ENCODE measurements at regions not wholly inside any gene's neighbourhood (a gene's known extent, or its start where the extent isn't known, plus 50 kb on each side); places are given as distances from the start of the nearest gene placed in this dataset.

DNA sequence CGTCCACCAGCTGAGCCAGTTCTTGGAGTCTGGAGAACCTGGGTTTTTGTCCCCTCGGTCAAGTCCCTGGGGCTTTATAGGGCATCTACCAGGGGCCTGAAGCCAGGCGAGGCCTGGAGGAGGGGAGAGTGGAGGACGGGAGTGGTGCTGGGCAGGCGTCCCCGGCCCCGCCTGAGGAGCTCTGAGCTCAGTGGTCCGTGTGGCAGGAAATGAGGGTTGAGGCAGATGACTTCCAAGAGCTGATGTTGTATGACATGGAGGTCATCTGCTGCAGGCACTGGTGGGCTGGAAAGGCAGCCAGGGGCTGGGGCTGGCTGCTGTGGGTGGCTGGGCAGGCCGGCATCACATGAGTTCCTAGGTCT is 118.5 kb upstream of the HS6ST1 start:
- no peak for DNase-seq (ENCODE audit: low read depth)

DNA sequence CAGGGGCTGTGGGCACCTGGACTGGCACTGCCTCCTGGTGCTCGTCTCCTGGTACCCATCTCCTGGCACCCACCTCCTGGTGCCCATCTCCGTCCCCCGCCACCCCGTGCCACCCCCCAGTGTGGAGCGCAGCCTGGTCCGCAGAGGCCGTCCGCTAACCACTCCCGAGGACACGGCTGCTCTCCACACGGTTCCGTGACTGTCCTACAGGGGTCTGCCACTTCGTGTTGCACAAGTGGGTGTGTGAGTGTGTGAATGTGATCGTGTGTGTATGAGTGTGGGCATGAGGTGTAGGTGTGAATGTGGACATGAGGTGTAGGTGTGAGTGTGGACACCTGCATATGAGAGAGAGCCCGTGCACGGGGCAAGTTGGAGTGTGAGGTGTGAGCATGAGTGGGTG is 119.4 kb upstream of the HS6ST1 start:
- no peak for DNase-seq (ENCODE audit: low read depth)

DNA sequence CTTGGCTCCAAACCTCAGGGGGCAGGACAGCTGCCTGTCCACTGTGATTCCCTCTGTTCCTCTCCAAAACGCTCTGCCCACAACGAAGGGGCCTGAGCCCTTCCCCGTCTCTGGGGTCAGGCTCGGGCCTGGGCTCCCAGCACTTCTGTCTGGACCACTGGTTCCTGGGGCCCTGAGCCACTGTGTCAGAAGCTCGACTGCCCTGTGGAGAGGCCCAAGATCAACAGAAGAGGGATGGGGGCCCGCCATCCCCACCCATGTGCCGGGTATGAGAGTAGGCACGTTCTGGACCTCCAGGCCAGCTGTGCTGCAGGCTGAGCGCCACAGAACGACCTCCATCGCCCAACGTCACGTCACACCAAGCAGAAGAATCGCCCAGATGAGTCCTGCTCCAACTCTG is 119.9 kb upstream of the HS6ST1 start:
- DNase-seq (ENCODE audit: low read depth), result no peak

DNA sequence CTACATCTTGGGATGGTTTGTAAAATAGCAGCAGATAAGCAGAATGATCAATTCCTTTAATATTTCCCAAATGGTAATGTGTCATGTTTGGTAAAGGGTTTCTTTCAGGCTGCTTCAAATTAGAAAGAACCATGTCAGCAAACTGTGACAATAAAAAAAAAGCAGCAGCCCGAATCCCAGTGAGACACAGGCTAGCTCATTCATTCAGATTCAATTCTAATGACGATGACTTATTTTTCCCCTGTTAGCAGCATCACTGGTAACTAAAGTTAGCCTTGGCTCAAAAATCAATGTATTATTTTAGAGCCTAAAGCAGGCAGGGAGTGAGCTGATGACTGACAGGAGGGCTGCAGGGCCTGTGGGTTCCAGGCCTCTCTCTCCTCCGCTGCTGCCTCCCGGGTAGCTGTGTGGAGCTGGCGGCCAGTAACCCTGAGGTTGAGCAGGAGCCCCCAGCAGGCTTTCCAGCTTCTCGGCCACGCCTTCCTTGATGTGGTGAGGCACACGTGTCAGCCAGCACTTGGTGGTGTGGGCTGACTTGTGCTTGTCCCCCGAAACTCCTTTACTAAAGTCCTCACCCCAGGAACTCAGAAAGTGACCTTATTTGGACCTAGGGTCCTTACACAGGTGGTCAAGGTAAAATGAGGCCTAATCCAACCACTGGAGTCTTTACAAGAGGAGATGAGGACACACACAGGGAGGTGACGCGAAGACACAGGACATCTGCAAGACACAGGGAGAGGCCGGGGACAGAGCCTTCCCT is 120.5 kb upstream of the HS6ST1 start:
- DNase-seq (ENCODE audit: low read depth), result no peak

DNA sequence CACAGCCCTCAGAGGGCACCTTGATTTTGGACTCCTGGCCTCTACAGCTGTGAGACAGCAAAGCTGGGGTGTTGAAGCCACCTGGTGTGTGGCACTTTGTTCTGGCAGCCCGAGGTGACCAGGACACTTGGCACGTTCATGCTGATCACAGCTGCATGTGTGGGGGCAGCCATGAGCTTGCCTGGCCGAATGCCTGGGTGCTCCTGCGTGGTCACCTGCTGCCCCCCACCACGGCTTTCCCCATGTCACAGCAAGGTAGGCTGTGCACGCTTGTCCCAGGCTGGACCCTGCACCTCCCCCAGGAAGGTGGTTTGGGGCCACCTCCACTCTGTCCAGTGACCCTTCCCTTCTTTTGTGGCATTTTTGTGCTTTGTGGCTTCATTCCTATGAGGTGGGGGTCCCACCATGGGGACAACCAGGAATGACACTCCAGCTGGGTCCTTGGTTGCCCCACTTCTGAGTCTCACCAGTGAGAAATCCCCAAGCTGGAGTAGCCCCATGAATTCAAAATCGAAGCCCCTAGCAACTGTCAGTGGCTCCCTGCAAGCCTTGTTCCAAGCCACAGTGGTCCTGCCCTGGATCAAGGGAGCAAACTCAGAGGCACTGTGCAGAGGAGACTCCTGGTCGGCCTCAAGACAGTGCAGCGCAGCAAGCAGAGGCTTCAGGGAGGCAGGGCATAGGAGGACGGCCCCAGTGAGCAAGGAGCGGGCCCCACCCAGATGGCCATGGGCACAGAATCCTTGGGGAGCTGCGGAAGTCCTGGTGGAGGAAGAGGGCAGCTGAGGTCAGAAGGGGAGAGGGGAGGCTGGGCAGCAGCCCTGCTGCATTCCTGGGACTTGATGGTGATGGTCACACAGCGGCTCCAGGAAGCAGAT is 121.4 kb upstream of the HS6ST1 start:
- no peak for DNase-seq (ENCODE audit: low read depth)

DNA sequence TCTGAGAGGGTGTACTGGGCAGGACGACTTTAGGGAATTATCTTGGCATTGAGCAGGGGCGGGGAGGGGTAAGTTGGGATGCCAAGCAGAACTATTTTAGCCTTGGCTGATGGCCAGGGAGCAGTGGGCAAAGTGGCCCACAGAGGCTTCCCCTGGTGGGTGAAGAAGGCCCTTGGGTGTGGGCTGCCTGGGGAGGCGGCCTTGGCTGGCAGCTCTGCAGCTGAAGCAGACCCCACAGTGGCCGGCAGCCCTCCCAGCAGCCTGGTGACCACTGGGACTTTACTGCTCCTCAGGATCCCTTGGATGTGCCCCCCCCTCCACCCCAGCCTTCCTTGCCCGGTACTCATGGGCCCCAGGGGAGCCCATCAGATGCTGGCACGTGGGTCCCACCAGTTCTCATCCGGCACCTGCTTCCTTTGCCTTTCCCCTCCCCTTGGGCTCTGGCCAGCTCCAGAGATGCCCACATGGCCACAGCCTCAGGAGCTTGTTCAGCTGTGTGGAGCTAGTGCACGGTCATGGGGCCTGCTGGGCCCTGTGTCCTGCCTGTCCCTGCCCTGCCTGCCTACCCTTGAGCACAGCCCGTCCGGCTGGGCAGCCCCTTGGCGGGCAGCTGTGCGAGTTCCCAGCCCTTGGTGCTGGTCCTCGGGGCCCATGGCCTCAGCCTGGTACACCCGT is 122.1 kb upstream of the HS6ST1 start:
- no peak for DNase-seq (ENCODE audit: low read depth)

DNA sequence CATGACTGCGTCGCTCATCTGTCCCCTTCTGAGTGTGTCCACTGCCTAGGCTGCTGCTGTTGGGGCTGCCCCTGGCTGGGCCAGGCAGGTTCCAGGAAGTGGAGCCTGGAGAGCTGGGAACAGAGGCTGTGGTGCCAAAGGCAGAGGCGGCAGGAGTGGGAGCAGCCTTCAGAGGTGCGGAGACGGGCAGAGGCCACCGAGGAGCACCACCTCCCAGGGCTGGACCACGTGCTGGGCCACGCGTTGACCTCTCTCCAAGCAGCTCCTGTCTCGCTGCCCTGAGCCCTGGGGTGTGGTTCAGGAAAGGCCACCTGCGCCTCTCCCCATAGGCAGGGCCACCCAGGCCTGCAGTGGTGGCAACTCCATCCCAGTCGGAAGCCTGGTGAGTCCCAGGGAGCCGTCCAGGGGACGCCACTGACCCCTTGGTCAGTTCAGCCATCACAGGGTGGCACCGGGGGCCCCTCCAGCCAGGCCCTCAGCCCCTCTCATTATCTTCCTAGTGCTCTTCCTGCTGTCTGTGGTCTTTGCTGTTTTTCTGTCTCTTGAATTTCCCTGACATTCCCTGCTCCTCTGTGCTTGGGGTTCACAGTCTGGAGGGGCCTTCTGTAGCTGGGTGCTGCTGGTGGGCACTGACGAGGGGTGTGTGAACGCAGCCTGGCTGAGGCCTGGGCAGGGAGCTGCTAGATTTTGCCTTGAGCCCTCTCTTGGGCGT is 122.8 kb upstream of the HS6ST1 start:
- DNase-seq (ENCODE audit: low read depth), result no peak

DNA sequence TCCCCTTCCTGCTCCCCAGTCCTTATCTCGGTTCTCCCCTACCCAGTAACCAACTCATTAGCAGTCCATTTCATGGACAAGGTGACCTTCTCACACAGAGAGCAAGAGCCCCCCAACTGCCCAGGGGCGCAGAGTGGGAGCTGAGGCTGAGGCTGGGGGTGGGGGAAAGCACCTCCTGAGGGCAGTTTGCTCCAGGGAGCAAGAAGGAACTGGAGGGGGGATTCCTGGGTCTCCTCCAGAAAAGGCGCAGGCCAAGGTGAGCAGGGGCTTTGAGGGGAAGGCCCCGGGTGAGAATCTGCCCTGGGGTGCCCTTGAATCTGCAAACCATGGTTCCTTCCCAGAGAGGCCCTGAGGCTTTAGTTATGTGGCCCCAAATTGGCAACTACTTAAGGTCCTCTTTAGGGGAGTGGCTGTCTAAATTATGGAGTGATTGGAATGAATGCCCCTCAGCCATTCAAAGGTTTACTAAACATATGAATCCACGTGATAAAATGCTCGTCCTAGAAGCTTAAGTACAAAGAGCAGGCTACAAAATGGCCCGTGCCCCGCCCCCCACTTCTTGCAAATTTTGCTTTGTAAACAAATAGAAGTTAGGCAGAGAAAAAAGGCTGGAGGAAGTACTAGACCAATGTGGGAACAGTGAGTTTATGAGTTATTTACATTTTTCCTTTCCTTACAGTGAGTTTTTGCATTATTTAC is 123.5 kb upstream of the HS6ST1 start:
- no peak for DNase-seq (ENCODE audit: low read depth)

DNA sequence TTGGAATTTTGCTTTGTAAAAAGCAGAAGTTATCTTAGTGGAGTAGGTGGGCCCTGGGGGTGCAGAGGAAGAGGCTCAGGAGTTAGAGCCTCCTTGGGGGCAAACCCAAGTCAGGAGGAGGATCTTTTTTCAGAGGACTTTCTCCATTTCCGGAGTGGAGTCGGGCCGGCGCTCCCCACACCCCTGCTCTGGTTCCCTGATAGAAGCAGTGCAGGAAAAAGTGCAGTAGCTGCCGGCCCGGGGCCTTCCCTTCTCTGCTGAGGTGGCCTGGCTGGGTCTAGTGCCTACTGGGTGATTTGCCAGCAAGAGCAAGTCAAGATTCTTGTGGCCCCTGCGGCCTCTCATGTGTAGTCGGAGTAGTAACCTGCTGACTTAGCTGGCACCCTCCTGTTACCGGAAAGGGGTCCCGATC is 124.2 kb upstream of the HS6ST1 start:
- DNase-seq (ENCODE audit: low read depth), result no peak

DNA sequence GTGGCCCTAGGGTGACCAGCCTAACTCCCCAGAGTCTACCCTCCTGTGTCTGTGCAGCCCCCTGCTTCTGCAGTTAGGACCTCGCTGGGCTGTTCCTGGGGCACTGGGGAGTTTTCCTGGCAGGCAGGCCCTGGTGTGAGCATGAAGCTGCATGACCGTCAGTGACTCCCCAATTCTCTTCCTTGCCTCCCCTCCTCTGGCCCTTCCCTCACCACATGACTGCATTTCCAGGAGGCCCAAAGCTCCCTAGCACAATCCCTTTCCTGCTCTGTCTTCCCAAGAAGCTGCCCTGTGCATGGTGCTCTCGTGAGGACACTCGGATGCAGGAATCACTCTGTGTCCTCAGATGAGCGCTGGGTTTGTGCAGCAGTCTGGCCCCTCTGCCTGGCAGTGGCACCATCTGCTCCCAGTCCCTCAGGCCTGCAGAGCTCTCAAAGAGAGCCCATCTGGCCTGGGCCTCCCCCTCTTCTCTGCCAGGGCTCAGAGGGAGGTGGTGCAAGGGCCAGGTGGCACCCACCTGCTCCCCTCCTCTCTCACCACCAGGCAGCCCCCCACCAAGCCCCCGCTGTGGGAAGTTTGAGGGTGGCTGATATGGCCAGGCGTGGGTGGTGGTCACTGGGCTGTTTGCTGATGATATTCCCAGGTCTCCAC is 125.6 kb upstream of the HS6ST1 start:
- DNase-seq (ENCODE audit: low read depth), result no peak

DNA sequence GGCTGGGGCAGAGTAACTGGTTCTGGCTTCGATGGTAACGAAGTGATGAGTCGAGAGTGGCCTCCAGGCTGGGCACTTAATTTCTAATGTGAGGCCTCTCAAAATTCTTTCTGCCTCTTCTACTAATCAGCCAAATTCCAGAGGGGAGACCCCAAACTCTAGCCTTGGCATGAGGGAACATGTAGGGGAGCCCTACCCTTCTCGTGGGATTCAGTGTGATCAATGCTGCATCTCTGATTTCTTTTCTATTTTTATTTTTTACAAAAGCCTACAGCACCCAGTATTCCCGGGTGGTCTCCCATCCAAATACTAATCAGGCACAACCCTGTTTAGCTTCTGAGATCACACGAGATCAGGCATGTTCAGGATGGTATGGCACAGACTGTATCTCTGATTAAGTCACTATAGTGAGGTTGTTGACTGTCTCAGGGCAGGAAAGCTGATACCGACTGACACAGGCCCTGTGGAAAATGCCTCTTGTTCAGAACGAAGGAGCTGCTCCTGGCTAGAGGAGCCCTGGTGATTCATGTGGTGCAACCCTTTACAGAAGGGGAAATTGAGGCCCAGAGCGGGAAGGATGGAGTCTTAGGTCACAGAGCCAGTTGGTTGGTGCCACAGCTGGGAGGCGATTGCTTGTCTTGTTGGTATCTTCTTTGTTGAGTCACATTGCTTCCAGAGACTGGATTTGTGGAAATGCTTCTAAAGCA is 126.3 kb upstream of the HS6ST1 start:
- no peak for DNase-seq (ENCODE audit: low read depth)

DNA sequence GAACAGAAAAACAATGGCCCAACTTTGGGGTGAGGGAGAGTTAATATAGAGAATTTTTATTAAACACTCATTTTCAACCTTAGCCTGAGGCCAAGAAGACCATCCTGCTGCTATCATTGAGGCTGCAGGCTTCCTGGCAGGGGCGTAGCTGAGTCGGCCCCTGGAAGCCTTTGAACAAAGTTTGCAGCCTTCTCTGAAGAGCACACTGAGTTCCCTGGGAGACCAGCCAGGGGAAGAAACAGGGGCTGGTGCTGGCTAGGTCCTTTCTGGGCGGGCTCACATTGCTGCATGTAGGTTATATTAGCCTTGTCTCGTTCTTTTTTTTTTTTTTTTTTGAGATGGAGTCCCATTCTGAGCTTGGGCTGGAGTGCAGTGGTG is 126.8 kb upstream of the HS6ST1 start:
- no peak for DNase-seq (ENCODE audit: low read depth)

DNA sequence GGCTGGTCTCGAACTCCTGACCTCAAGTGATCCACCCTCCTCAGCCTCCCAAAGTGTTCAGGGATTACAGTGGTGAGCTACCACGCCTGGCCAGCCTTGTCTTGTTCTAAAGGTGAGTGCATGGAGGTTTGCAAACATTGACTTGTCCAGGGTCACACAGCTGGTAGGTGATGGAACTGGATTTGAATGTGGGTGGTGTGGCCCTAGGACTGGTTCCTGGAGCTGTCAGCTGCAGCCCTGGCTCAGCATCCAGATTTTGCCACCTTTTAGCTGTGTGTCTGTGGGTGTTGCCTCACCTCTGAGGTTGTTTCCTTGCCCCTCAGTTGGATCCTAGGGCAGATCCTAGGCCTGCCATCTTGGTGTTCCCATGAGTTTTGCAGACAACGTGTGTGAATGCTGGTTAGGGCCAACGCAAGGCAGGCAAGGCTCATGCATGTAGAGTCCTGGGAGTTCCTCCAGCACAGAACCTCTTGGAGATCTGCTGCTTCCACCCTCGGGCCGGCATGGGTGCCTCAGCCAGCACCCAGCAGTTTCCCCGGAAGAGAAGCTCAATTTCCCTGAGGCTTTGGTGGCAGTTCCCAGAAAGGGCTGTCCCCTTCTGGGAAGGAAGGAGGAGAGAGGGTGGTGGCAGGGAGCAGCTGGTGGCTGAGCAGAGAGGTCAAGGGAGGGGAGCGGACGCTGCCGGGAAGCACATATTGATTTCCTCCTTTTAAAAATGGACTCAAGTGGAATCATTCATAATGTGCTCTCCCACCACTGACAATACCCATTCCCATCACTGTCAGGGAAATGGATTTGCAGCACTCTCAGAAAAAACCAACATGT is 127.6 kb upstream of the HS6ST1 start:
- no peak for DNase-seq (ENCODE audit: low read depth)

DNA sequence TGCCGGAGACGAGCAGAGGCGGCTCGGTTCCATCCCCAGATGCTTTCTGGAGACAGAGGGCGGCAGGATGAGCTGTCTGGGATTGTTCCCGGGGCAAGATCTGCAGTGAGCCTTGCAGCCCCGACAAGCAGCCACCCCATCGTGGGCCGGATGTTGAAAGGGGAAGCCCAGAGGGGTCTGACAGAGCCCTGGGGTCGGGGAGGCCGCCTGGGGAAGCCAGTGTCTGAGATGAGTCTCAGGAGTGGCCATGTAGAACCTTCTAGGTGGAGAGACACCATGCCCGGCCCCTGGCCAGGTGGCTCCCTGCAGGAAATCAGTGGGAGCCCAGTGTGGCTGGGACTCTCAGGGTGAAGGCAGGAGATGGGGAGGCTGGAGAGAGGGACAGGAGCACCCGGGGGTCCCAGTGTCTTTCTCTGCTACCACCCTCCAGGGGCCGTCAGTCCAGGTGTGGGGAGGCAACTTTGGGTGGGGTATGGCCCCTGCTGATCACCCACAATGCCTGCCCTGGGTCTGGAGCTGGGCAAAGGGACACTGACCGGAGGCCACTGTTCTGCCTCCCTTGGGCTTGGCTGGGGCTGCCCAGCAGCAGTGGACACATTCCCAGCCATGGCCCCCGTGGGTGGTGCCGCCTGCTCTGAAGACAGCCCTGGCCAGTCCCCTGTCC is 128.3 kb upstream of the HS6ST1 start:
- DNase-seq (ENCODE audit: low read depth), result no peak

DNA sequence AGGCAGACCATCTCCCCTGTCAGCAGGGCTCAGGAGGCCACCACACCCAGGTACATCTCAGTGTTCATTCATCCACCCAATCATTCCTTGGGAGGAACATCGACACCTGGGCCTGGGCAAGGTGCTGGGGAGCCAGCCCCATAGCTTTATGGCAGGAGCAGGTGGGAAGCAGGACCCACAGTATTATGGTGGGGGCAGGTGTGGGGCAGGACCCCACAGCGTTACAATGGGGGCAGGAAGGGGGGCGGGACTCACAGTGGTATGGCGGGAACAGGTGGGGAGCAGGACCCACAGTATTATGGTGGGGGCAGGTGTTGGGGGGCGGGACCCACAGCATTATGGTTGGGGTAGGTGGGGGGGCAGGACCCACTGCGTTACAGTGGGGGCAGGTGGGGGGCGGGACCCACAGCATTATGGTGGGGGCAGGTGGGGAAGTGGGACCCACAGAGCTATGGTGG is 128.9 kb upstream of the HS6ST1 start:
- DNase-seq (ENCODE audit: low read depth), result no peak

DNA sequence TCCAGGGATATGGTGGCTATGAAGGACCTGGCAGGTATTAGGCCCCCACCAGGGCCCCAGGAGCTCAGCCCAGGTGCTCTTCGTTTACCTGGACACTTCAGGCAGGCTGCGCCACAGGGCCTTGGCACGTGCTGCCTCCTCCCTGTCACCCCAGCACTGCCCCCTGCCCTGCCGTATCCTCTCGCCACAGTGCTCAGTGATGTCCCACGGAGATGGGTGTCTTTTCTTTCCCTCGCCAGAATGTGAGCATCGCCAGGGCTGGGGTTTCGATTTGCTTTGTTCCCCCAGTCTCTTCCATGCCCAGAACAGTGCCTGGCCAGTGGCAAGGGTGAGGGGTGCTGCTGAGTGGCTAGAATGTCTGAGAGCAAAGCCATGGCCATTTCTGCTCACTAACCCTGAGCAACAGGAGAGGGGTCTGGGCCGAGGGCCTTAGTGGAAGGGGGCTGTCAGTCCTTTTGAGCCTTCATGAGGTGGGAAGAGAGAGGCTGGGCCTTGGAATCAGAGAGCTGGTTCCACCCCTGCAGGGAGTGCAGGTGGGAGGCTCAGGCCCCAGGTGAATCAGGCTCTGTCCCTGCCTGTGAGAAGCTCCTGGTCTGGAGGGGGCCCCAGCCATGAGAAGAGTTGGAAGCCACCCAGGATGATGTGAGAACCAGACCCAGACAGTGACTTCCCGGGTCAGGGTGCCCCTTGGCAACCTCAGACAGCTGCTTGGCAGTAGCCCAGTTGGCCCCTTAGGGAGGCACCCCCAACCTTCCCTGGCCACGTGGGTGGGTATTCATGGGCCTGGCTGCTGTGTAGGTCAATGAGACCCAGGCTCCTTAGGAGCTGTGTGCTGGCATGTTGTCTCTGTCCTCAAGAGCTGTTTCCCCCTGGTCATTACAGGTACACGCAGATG is 129.9 kb upstream of the HS6ST1 start:
- DNase-seq (ENCODE audit: low read depth), result no peak

DNA sequence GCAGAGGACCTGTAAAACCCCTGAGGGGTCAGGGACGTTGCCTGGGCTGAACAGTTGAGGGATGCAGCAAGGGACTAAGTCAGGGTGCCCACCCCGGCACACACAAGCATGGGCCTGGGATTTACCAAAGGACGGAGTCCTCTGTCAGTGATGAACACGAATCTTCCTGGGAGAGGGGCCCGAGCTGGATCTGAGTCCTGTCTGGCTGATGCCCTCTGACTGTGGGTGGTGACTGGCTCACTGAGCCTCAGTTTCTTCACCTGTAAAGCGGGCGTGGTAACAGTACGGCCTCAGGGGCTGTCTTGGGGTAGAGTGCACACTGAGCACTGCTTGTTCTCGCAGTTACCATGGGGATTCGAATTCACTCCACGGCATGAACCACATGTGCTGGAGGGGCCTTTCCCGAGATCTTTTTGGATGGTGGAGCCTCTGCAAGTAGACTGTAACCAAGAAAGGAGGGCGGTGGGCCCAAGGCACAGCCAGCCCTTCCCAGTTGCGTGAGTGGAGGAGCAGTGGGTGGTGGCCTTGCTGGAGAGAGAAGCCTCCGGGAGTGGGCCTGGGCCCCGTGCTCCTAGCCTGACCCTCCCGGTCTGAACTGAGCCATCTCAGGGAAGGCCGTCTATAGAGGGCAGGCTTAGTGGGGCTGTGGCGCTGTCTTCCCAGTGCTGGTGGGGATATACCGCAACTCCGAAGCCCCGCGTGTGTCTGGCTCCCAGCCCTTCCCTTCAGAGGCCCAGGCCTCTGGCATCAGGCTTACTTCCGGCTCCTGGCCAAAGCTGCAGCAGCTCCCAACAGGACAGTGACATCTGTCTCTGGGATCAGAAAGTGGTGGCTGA is 130.8 kb upstream of the HS6ST1 start:
- no peak for DNase-seq (ENCODE audit: low read depth)
